Ammon's horn (tissue), 1 donor: ENCODE measurements at regions not wholly inside any gene's neighbourhood (a gene's known extent, or its start where the extent isn't known, plus 50 kb on each side); places are given as distances from the start of the nearest gene placed in this dataset.
"Not testable (repeated sequence)": the region's sequence is repeated elsewhere in the genome, so short reads cannot be mapped to it uniquely, and the experiment has no call there.

ENCODE experiments used
- DNase-seq: peaks from one replicate; pipeline ENCODE4 v3.0.0-alpha.2; 2016; ENCODE audit warnings: low spot score

DNA sequence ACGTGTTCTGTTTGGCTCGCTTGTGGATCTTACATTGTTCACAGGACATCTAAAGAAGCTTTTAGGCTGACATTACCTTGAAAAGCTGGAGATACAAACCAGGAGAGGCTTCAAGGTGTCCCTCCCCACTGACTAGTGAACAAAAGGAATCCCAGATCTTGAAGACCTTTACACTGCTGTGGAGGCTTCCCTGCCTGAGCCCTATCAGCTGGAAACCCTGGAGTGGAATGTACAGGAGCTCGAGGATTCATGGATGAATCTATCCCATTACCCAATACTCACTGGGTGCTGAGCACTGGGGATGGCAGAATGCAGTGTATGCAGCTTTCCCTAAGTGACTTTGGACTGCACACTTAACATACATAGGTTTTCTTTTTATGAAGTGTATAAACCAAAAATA lies 82.3 kb upstream of the MFGE8 start:
- no peak for DNase-seq

DNA sequence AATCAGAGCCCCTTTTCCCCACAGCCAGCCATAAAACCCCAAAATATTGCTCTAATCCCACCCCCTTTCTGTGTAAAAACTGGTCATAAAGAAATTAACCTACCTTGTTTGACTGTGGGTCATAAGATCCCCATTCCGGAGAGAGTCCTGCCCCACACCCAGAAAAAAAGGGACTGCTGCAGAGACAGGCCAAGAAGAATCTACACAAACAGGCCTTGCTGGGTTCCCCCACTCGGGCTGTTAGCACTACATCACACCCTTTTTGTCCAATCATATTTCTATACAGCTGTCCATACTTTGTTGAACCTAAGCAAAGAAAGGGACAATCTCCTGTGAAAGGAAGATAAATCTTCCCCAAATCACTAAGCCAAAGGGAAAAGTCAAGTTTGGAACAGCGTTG lies 84.4 kb upstream of the MFGE8 start:
- DNase-seq = no peak

DNA sequence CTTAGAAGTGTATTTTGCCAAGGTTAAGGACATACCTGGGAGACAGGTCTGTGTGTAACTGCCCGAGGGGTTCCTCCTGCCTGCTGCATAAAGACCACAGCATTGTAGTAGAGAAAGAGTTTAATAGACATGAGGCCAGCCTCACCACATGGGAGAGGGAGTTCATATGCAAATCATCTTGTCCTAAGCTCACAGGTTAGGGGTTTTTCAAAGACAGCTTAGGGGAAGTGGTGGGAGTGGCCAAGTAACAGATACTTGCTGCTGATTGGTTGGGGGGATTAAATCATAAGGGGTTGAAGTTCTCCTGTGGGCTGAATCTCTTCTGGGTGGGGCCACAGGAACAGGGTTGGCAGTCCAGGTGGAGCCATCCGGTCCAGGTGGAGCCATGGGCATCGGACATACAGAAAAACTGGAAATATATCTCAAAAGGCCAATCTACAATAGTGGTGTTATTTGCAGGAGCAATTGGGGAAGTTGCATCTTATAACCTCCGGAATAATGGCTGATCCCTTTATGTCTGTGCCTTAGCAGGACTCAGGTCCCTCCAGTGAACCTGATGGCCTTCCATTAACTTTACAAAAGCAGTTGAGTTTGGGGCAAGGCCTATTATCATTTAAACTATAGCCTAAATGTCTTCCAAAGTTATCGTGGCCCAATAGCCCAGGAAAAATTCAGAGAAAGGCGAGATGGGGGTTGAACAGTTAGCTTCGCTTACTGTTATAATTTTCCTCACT lies 86.0 kb upstream of the MFGE8 start:
- no peak for DNase-seq

DNA sequence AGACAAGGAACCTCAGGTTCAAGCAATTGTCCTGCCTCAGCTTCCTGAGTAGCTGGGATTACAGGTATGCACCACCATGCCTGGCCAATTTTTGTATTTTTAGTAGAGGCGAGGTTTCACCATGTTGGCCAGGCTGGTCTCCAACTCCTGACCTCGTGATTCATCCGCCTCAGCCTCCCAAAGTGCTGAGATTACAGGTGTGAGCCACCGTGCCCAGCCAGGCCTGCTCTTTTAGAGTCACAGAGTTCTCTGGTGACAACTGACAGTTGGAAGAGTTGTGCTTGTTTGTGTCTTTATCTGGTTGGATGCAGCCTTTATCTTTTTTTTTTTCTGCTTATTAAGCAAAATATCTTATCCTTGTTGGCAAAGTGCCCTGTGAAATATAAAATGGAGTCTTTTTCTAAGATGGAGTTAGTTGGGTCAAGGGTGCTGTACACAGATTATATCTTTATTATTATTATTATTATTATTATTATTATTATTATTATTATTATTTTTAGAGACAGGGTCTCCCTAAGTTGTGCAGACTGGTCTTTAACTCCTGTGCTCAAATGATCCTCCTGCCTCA lies 86.5 kb upstream of the ABHD2 start:
- DNase-seq = not testable (repeated sequence)

DNA sequence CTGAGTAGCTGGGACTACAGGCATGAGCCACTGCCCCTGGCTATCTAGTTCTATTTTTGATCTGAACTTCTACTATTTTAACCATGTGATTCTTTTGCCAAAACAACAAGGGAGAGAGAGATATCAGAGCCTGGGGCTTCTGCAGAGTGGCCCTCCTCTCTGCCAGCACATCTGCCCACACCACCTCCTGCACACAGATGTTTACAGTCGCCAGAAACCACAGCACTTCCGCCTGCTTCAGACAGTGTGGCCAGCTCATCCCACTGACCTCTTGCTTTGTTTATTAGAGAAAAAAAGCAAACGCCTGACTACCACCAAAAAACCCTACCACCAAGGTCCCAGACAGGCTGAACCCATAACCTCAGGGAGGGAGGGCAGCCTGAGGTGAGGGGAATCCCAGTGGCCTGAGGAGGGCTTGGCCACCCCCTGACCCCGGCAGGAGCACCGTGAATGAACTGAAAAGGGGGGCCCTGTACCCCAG lies 85.9 kb upstream of the ABHD2 start:
- DNase-seq = no peak

DNA sequence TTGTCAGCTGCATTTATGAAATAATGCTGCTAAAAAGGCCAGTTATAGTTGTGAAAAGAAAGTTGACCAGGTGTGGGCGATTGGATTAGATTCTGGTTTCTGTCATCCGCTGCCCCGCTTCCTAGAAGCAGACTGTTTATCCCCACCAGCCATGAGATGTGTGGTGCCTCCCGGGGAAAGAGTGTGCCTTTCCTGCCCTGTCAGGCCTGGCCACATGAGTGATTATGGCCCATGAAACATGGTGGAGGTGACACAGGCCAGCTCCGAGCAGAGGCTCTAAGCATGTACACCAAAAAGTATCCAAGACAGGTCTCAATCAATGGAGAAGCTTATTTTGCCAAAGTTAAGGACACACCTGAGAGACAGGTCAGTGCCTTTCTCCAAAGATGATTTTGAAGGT lies 85.4 kb upstream of the ABHD2 start:
- DNase-seq = no peak

DNA sequence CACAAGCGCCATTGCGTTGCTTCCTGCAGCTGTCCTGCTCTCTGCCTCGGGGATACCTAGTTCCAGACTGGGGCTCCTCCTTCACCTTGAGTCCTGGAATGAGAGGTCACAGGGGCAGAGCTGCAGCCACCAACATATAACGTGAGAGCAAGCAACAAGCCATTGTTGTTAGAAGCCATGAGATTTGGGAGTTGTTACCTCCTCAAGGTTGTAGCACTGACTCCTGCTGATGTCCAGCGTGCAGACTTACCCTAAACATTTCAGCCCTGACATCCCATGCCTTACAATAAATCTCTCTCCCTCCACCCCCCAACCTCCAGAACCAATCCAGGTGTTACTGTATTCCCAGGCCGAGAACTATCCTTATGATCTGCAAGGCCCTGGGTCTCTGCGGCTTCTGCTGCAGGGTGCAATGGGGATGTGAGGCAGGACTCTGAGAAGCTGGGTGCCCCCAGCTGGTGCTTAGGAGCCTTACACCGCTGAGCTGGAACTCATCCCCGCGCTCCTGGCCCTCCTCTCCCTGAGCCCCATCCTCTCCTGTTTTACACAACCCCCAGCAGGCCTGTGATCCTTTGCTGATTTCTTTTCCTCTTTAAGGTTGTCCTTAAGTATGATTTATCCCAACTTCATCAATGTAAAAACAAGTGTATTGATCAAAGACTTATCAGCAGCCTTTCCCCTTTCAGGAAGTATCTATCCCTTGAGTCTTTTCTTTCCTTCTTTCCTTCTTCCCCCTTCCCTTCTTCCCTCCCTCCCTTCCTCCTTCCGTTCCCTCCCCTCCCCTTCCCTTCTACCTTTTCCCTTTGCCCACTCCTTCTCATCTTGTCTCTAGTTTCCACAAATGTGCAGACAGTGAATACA lies 84.2 kb upstream of the ABHD2 start:
- DNase-seq = peak; percentile 48

DNA sequence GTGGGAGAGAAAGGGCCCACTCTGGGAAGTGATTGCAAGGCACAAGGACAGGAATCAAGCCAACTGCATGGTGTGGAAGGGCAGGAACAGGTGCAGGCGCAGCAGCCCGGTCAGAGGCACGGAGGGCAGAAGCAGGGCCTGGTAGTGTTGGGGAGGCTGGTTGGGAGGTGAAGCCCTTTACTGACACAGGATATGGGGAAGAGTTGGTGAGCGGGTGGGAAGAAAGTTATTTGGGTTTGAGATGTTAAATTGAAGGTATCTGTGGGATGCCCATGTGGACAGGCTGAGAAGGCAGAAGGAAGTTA lies 83.6 kb upstream of the ABHD2 start:
- DNase-seq = no peak

DNA sequence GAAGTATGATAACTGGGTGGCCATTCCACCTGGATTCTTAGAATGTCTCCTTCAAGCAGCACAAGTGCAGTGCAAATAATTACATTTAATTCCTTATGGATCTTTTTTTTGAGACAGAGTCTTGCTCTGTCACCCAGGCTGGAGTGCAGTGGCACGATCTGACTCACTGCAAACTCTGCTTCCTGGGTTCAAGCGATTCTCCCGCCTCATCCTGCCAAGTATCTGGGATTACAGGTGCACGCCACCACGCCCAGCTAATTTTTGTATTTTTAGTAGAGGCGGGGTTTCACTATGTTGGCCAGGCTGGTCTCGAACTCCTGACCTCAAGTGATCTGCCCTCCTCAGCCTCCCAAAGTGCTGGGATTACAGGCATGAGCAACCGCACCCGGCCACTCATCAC lies 80.7 kb upstream of the ABHD2 start:
- not testable (repeated sequence) for DNase-seq

DNA sequence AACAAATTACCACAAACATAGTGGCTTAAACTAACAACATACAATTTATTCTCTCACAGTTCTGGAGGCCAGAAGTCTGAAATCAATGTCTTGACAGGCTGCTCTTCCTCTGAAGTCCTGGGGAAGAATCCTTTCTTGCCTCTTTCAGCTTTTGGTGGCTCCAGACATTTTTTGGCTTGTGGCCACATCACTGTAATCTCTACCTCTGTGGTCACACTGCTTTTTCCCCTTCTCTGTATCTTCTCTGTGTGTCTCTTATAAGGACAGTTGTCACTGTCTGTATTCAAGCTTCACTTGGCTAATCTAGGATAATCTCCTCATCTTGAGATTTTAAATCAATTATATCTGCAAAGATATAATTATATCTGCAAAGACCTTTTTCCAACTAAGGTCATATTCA lies 80.3 kb upstream of the ABHD2 start:
- DNase-seq = no peak

DNA sequence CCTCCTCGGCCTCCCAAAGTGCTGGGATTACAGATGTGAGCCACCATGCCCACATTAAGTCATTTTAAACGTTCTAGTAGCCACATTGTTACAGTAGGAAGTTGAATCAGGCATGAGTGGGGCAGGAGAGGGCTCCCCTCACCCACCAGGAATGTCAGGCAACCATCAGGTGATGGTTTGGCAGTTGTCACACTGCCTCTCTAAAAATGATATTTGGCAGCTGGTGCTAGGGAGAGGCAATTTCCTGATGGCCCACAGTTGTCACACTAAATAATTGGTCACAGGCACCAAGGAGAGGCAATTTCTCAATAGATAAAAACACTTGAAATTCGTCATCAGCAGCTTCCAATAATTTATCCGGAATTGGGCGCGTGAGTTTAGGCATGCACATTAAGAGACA lies 79.2 kb upstream of the ABHD2 start:
- no peak for DNase-seq

DNA sequence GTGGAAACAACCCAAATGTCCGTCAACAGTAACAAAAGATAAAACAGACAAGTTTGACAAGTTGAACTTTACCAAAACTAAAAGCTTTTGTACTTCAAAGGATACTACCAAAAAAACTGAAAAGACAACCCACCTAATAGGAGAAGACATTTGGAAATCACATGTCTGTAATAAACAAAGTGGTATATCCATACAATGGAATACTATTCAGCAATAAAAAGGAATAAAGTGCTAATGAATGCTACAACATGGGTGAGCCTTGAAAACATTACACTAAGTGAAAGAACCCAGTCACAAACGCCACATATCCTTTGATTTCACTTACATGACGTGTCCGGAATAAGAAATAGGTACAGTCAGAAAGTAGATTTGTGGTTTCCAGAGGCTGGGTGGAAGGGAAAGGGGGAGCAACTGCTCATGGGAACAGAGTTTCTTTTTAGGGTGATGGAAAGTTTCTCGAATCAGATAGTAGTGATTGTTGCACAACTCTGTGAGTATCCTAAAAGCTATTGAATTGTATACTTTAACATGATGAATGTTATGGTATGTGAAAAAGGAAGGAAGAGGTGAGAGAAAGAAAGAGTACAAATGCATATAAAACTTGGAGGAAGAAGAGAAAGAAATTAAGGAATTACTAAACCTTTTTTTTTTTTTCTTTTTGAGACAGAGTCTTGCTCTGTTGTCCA lies 72.7 kb upstream of the ABHD2 start:
- DNase-seq = no peak

DNA sequence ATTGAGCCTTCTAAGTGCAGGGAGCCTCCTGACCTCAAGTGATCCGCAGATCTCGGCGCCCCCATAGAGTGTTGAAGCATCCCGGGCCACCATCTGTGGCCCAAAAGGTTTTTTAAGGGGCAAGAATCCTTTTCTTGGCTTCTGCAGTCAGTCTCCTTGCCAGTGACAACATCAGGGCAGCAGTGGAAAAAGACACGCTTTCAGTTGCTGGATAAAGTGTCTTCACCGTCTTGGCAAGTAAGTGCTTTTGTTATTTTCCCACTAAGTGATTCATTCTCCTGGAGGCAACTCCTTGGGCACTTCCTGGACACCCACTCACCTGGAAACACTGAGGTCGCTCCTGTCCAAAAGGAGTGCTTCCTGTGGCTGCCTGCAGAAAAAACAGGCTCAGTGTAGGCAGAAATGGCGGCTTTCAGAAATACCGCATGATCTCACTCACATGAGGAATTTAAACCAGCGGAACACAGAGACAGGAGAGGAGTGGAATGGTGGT lies 71.7 kb upstream of the ABHD2 start:
- DNase-seq = no peak

DNA sequence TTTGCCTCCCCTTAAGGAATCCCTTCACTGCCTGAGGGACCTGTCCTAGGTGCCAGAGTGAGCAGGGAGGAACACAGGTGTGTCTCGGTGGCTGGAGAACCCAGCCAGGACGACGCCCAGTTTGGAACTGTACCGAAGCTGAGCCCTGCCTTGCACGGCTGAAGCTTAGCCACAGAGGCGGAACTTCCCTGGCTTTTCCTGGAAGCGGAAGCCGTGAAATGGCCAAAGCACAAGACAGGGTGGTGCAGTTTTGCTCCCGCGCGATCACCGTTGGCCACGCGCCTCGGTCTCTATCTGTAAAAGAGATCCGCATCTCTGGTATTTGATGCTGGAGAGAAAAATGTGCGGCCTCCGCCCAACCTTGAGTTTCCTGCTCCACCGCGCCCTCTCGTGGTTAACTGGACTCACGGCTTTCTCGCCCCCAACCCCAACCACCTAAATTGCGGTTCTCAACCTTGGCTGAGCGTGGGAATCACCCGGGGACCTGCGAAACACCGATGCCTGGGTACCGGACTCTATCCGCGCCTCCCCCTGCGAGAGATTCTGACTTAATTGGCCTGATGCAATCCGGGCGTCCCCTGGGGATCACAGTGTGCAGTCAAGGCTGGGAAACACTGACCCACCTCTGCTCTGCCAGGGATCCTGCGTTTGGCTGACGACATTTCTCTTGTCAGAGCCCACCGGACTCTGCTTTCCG lies 70.7 kb upstream of the ABHD2 start:
- peak; percentile 77 for DNase-seq

DNA sequence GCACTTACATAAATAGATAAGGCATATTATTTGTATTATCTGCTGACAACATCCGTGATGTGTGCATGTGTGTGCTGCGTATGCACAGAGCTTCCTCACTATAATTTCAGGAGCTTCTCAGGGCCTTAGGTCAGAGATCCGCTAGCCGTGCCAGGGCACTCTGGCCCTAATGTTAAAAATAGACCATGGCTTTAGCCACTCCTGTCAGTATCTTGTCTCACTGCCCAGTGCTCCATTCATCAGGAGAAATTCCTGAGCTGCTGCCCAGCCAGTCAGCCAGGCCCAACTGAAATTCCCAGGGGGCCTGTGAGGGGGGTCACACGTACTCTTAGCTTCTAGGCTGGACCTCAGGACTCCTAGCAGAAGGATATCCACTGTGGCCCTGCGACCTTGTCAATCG lies 70.0 kb upstream of the ABHD2 start:
- peak; percentile 54 for DNase-seq

DNA sequence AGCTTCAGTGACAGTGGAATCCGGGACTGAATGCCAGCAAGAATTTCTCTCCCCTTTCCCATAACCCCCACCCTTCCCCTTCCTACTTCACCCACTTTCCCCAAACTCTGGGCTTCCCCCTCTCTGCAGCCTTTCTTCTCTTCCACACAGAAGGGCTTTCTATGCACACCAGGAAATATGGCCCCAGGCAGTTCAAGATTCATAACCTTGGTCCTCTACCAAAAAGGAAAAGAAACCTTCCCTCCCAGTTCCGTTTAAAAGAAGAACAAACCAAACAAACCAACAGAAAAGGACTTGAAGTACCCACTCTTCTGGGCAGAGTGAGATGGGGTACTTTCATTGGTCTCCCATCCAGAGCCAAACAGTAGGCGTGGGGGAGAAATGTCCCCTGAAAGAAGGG lies 68.8 kb upstream of the ABHD2 start:
- DNase-seq = no peak

DNA sequence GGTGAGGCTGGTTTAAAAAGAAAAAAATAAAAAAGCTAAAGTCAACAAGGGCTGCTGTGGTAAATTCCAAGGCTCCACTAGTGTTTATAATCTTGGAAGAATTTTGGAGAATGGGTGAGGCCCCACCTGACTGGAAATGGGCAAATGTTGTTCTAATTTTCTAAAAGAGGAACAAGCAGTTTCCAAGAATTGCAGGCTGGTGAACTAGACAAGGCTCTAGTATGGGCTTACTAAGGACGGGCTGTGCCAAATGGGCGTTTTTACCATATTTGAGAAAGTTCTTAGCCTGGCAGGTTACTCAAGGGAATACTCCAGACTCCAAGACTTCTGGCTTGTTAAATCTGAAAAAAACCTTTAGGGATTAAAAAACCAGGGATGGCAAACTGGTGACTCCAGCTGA lies 67.0 kb upstream of the ABHD2 start:
- no peak for DNase-seq

DNA sequence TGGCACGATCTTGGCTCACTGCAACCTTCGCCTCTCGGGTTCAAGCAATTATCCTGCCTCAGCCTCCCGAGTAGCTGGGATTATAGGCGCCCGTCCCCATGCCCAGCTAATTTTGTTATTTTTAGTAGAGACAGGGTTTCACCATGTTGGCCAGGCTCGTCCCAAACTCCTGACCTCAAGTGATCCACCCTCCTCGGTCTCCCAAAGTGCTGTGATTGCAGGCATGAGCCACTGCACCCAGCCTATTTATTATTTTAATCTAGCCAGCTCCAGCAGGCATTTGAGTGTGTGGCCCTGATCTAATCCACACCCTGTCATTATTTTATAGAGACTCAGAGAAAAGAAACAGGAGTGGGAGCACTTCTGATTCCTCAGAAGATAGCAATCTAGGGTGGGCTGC lies 66.4 kb upstream of the ABHD2 start:
- DNase-seq = not testable (repeated sequence)

DNA sequence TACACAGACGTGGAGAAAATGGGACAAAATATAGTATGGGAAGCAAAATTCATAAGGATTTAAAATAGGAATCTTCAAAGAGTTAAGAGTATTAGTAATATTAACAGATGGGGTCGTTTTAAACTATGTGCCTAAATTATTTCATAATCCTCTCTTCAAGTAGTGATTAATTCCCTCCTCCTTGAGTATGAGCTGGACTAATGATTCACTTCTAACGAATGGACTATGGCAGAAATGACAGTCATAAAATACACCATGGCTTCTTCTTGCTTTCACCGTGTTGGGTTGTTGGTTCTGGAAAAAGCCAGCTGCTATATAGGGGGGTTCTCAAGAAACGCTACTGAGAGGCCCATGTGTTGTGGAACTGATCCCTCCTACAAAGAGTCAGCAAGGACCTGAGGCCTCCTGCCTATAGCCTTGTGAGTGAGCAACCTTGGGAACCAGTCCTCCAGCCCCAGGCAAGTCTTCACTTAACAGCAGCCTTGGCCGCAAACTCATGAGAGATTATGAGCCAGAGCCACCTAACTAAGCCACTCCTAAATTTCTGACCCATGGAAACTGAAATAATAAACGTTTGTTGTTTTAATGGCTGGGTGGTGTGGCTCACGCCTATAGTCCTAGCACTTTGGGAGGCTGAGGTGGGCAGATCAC lies 64.8 kb upstream of the ABHD2 start:
- DNase-seq = no peak

DNA sequence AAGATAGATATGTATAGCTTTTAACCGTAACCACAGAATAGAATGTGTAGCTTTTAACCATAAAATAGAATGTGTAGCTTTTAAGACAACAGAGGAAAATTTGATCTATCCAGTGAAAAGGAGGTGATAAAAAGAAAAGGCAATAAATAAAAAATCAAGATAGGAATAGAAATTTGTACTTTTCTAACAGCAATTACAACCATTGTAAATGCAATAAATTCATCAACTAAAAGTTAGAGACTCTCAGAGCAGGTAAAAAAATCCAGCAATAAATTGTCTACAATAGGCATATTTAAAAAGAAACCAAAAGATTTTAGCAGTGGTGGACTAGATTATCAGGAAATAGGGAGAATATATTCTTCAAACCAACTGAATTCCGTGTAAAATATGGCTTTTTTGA lies 63.8 kb upstream of the ABHD2 start:
- no peak for DNase-seq

DNA sequence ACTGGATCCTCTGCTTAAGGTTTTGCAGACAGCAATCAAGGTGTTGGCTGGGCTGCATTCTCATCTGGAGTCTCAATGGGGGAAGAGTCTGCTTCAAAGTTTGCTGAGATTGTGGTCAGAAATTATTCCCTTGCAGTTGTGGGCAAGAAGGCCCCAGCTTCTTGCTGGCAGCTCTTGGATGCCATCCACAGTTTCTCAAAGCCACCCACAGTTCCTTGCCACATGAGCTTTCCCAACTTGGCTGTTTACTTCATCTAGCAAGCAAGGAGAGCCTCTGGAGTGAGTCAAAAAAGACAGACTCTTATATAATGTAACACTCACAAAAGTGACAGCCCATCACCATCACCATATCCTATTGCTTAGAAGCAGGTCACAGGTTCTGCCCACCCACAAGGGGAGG lies 62.1 kb upstream of the ABHD2 start:
- DNase-seq = no peak
